Germinal center (tissue), 1 donor: ENCODE measurements at regions not wholly inside any gene's neighbourhood (a gene's known extent, or its start where the extent isn't known, plus 50 kb on each side); places are given as distances from the start of the nearest gene placed in this dataset.

ENCODE experiments used
- DNase-seq: peaks from one replicate; pipeline ENCODE4 v3.0.0; 2012; ENCODE audit warnings: mixed read lengths, low spot score

GRCh38 chr17:72258711-72259110 is 137.9 kb downstream of the SOX9 start:
- DNase-seq: no peak

- no peak for DNase-seq
Measured at GRCh38 chr17:72259922-72260321, 139.1 kb downstream of the SOX9 start.

GRCh38 chr17:72262766-72263165 is 141.9 kb downstream of the SOX9 start:
- DNase-seq: no peak

GRCh38 chr17:72264682-72265405 is 144.0 kb downstream of the SOX9 start:
- no peak for DNase-seq

GRCh38 chr17:72266112-72266775 is 145.4 kb downstream of the SOX9 start:
- DNase-seq: no peak

GRCh38 chr17:72267601-72268000 is 146.8 kb downstream of the SOX9 start:
- no peak for DNase-seq

- no peak for DNase-seq
Measured at GRCh38 chr17:72268431-72268830, 147.6 kb downstream of the SOX9 start.

- DNase-seq: no peak
Measured at GRCh38 chr17:72270273-72270924, 149.6 kb downstream of the SOX9 start.

GRCh38 chr17:72271603-72272002 is 150.8 kb downstream of the SOX9 start:
- no peak for DNase-seq

GRCh38 chr17:72273289-72274056 is 152.7 kb downstream of the SOX9 start:
- DNase-seq: no peak

- no peak for DNase-seq
Measured at GRCh38 chr17:72274614-72275013, 153.8 kb downstream of the SOX9 start.

- no peak for DNase-seq
Measured at GRCh38 chr17:72280881-72281280, 160.1 kb downstream of the SOX9 start.

- DNase-seq: no peak
Measured at GRCh38 chr17:72282439-72283029, 161.7 kb downstream of the SOX9 start.

GRCh38 chr17:72284806-72285205 is 164.0 kb downstream of the SOX9 start:
- no peak for DNase-seq

GRCh38 chr17:72287586-72287985 is 166.8 kb downstream of the SOX9 start:
- no peak for DNase-seq

GRCh38 chr17:72294487-72294893 is 173.7 kb downstream of the SOX9 start:
- DNase-seq: no peak

GRCh38 chr17:72295916-72296315 is 175.1 kb downstream of the SOX9 start:
- no peak for DNase-seq

- DNase-seq: no peak
Measured at GRCh38 chr17:72296456-72296855, 175.6 kb downstream of the SOX9 start.

- DNase-seq: no peak
Measured at GRCh38 chr17:72297326-72298115, 176.7 kb downstream of the SOX9 start.

GRCh38 chr17:72299100-72299499 is 178.3 kb downstream of the SOX9 start:
- DNase-seq: no peak

- no peak for DNase-seq
Measured at GRCh38 chr17:72299592-72299991, 178.8 kb downstream of the SOX9 start.
